ENCODE measurements at regions not wholly inside any gene's neighbourhood (a gene's known extent, or its start where the extent isn't known, plus 50 kb on each side); places are given as distances from the start of the nearest gene placed in this dataset.

GRCh38 chr5:107295914-107296313 is 374.8 kb downstream of the EFNA5 start:
- in situ Hi-C loops (cut with HindIII; ENCODE audit: low sequenced_read_pairs), result no loop called here
- DNase-seq (ENCODE audit: low spot score), result no peak

DNA sequence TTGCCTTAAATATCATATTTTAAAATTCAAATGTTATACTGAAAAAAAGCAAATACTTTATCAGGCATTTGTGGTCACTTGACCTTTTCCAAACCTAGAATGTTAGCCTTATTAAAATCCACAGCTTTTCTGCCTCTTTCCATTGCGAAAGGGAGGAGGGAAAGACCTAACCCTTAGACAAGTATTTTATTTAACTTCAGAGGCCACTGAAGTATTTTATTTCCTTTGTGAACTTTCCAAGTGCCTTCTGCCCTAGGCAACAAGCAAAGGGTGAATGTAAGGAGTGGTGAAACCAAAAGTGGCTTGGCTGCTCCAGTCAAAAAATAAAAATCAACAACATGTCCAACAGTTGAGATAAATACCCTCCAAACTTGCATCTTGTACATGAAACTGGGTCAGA is 376.1 kb downstream of the EFNA5 start:
- in situ Hi-C loops (cut with HindIII; ENCODE audit: low sequenced_read_pairs), result no loop called here
- DNase-seq (ENCODE audit: low spot score), result no peak

- DNase-seq (ENCODE audit: low spot score), result no peak
- in situ Hi-C loops (cut with HindIII; ENCODE audit: low sequenced_read_pairs), result no loop called here
These were observed 376.6 kb downstream of the EFNA5 start for GRCh38 chr5:107294211-107294550.

GRCh38 chr5:107293541-107294210 is 377.1 kb downstream of the EFNA5 start:
- in situ Hi-C loops (cut with HindIII; ENCODE audit: low sequenced_read_pairs), result no loop called here
- no peak for DNase-seq (ENCODE audit: low spot score)

- DNase-seq (ENCODE audit: low spot score), result no peak
- in situ Hi-C loops (cut with HindIII; ENCODE audit: low sequenced_read_pairs), result no loop called here
These were observed 378.9 kb downstream of the EFNA5 start for GRCh38 chr5:107291866-107292265.

GRCh38 chr5:107290780-107291398 is 379.8 kb downstream of the EFNA5 start:
- in situ Hi-C loops (cut with HindIII; ENCODE audit: low sequenced_read_pairs), result no loop called here
- no peak for DNase-seq (ENCODE audit: low spot score)

DNA sequence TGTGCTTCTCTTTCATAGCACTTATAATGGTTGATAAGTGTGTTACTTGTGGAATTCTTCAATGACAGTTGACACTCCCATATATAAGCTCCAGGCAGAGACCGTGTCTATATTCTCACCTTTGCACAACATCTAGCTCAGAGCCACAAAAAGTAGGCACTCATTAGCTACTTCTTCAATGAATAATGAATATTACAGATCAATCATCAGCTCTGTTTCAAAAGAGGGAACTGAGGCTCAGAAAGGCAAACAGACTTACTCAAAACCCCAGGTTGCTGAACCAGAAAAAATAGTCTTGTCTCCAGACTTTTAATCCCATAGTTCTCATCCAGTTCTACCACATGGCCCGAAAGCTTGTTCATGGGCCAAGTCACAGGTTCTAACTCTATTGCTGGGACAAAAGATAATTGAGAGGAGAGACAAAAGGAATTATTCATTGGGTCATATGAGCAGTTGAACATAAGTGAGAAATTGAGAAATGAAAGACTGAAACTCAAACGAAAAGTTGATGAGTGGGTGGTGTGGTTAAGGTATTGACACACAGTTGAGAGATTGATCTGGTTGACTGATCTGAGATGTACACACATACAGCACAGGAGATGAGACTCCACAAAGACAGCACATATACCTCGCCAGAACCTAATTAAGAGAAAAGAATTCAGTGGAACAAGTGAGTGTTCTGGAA is 381.6 kb downstream of the EFNA5 start:
- in situ Hi-C loops (cut with HindIII; ENCODE audit: low sequenced_read_pairs), result no loop called here
- DNase-seq (ENCODE audit: low spot score), result no peak

DNA sequence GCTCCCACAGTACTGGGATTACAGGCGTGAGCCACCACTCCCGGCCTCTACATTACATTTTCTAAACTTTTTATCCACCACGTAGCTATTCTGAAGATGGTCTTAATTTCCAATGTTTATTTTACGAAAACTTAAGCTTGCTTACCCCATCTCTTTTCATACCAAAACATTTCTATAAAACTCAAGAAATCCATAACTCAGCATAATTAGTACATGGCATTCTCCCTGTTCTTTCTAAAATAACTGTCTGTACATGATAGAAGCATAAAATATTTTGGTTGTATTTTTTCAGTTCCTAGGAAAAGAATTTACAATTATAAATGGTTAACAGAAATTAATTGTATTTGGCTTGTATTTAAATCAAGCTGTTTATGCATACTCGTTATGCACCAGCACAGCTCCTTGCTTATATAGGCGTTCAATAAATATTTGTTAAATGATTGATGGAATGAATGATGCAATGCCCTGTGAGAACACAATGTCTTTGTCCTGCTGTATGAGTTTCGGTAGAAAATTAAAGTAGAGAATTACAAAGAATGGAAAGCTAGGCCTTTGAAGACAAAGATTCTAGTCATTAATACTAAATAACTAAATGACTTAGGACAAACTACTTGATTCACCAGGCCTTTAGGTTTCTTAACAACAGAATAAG is 384.2 kb downstream of the EFNA5 start:
- DNase-seq (ENCODE audit: low spot score), result no peak
- in situ Hi-C loops (cut with HindIII; ENCODE audit: low sequenced_read_pairs), result no loop called here

GRCh38 chr5:107285772-107286171 is 385.0 kb downstream of the EFNA5 start:
- in situ Hi-C loops (cut with HindIII; ENCODE audit: low sequenced_read_pairs), result no loop called here

GRCh38 chr5:107284822-107285525 is 385.8 kb downstream of the EFNA5 start:
- in situ Hi-C loops (cut with HindIII; ENCODE audit: low sequenced_read_pairs), result no loop called here
- DNase-seq (ENCODE audit: low spot score), result peak; percentile 77

More at GRCh38 chr5:107285772-107286171, 385.0 kb downstream of the EFNA5 start:
- no peak for DNase-seq (ENCODE audit: low spot score)

- DNase-seq (ENCODE audit: low spot score), result no peak
- in situ Hi-C loops (cut with HindIII; ENCODE audit: low sequenced_read_pairs), result no loop called here
These were observed 388.7 kb downstream of the EFNA5 start for GRCh38 chr5:107282061-107282460.

DNA sequence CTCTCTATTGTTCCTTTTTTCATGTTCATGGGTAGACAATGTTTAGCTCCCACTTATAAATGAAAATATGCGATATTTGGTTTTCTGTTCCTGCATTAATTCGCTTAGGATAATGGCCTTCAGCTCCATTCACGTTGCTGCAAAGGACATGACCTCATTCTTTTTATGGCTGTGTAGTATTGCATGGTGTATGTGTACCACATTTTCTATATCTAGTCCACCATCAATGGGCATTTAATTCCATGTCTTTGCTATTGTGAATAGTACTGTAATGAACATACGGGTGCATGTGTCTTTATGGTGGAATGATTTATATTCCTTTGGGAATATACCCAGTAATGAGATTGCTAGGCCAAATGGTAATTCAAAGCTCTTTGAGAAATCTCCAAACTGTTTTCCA is 392.0 kb downstream of the EFNA5 start:
- in situ Hi-C loops (cut with HindIII; ENCODE audit: low sequenced_read_pairs), result no loop called here
- no peak for DNase-seq (ENCODE audit: low spot score)

GRCh38 chr5:107277485-107278125 is 393.1 kb downstream of the EFNA5 start:
- DNase-seq (ENCODE audit: low spot score), result no peak
- in situ Hi-C loops (cut with HindIII; ENCODE audit: low sequenced_read_pairs), result no loop called here

DNA sequence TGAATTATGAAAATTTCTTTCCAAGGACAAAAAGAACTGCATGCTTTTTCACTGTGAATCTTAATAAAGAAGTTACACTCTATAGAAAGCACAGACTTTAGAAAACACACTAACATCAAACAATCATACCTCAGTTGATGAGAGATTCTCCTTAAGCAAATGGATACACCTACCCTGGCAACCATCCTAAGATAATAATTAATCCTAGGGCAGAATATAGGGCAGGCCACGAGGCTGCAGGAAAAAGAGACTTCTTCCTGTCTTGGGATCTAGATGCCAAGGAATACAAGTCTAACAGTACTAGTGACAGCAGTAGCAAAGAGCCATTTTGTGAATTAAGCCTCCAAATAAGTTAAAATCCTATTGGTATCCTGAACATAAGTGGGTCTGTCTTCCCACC is 395.4 kb downstream of the EFNA5 start:
- in situ Hi-C loops (cut with HindIII; ENCODE audit: low sequenced_read_pairs), result no loop called here
- no peak for DNase-seq (ENCODE audit: low spot score)

GRCh38 chr5:107274571-107274970 is 396.2 kb downstream of the EFNA5 start:
- in situ Hi-C loops (cut with HindIII; ENCODE audit: low sequenced_read_pairs), result no loop called here

GRCh38 chr5:107272954-107273353 is 397.8 kb downstream of the EFNA5 start:
- in situ Hi-C loops (cut with HindIII; ENCODE audit: low sequenced_read_pairs), result no loop called here
- DNase-seq (ENCODE audit: low spot score), result no peak

More at GRCh38 chr5:107274571-107274970, 396.2 kb downstream of the EFNA5 start:
- DNase-seq (ENCODE audit: low spot score), result no peak

DNA sequence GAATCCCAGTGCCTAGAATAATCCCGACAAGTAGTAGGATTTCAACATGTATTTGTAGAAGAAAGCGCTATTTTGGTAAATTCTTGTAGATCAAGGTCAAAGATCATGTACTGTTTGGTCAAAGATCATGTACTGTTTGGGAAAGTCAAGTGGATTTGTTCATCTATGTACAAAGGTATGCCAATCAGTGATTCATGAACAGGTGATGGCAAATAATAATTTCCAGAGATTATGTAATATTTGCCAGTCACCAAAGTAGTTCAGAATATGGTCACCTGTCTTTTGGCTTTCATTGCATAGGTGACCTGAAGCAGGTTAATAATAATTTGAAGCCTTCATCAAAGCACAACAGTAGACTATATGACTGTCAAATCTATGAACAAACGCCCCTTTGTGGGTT is 398.2 kb downstream of the EFNA5 start:
- in situ Hi-C loops (cut with HindIII; ENCODE audit: low sequenced_read_pairs), result no loop called here
- no peak for DNase-seq (ENCODE audit: low spot score)

DNA sequence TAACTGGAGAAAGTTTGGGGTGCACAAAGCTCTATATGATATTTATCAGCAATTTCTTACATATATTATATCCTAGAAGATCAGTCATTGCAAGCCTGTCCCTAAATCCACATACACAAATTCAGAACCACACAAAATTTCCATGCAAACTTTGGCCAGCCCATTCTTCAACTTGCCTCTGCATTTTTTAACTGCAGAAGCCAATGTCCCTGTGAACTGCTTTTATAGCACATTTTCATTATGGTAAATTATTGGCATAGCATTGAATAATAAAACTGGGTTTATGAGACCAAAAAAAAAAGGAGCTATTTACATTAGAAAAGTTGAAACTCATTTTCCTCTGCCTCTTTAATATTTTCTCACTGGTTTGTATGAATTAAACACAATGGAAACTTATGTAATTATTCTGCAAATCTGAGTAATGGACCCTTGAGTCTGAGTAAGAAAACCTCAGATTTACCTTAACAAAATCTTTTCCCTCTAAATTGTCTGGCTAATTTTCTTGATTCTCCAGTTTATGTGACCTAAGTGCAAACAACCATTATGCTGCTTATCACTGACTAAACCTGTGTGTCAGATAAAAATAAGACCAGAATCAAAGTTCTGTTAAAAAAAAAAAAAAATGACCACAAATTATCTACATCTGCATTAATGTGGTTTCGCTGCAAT is 398.9 kb downstream of the EFNA5 start:
- in situ Hi-C loops (cut with HindIII; ENCODE audit: low sequenced_read_pairs), result no loop called here
- DNase-seq (ENCODE audit: low spot score), result no peak

GRCh38 chr5:107270561-107270960 is 400.2 kb downstream of the EFNA5 start:
- in situ Hi-C loops (cut with HindIII; ENCODE audit: low sequenced_read_pairs), result no loop called here
- no peak for DNase-seq (ENCODE audit: low spot score)
